ENCODE measurements at regions not wholly inside any gene's neighbourhood (a gene's known extent, or its start where the extent isn't known, plus 50 kb on each side); places are given as distances from the start of the nearest gene placed in this dataset.

DNA sequence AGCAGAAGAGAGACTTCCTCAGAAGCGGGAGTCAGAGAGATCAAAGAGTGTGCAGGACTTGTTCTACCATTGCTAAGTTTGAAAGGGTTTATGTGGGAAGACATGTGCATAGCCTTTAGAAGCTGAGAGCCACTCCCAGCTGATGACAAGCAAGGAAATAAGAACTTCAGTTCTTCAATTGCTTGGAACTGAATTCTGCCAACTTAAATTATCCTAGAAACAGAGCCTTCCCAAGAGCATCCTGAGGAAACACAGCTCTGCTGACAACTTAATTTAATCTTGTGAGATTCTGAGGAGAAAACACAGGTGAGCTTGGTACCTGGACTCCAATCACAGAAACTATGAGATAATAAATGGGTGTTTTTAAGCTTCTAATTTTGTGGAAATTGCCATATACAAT lies 150.6 kb upstream of the OGFRL1 start:
- TF ChIP-seq TAF1 (IDR thresholded peaks at IDR 0.05; ENCODE audit: borderline replicate concordance, insufficient read depth, low read length) (no peak), POLR2AphosphoS5 (IDR thresholded peaks at IDR 0.05; ENCODE audit: low read depth, low read length) (no peak), SIN3A (IDR thresholded peaks at IDR 0.05; ENCODE audit: borderline replicate concordance, insufficient read depth, low read length) (no peak), FOXP2 (optimal IDR thresholded peaks at IDR 0.05; ENCODE audit: borderline replicate concordance, extremely low read depth, extremely low read length, insufficient read depth) (no peak)
- TF ChIP-seq, protein P1, sequence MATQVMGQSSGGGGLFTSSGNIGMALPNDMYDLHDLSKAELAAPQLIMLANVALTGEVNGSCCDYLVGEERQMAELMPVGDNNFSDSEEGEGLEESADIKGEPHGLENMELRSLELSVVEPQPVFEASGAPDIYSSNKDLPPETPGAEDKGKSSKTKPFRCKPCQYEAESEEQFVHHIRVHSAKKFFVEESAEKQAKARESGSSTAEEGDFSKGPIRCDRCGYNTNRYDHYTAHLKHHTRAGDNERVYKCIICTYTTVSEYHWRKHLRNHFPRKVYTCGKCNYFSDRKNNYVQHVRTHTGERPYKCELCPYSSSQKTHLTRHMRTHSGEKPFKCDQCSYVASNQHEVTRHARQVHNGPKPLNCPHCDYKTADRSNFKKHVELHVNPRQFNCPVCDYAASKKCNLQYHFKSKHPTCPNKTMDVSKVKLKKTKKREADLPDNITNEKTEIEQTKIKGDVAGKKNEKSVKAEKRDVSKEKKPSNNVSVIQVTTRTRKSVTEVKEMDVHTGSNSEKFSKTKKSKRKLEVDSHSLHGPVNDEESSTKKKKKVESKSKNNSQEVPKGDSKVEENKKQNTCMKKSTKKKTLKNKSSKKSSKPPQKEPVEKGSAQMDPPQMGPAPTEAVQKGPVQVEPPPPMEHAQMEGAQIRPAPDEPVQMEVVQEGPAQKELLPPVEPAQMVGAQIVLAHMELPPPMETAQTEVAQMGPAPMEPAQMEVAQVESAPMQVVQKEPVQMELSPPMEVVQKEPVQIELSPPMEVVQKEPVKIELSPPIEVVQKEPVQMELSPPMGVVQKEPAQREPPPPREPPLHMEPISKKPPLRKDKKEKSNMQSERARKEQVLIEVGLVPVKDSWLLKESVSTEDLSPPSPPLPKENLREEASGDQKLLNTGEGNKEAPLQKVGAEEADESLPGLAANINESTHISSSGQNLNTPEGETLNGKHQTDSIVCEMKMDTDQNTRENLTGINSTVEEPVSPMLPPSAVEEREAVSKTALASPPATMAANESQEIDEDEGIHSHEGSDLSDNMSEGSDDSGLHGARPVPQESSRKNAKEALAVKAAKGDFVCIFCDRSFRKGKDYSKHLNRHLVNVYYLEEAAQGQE (IDR thresholded peaks at IDR 0.05; ENCODE audit: insufficient read depth in 1 of 2, low read depth in 2 of 2, low read length in 2 of 2) = no peak

All from PFSK-1 (cell line).